NCI-H774 (cell line): ENCODE measurements at regions not wholly inside any gene's neighbourhood (a gene's known extent, or its start where the extent isn't known, plus 50 kb on each side); places are given as distances from the start of the nearest gene placed in this dataset.
"Not testable (repeated sequence)": the region's sequence is repeated elsewhere in the genome, so short reads cannot be mapped to it uniquely, and the experiment has no call there.

Experiments
- DNase-seq: peaks from one replicate; lab custom pipeline; 2025; lab: John Stamatoyannopoulos, UW

DNA sequence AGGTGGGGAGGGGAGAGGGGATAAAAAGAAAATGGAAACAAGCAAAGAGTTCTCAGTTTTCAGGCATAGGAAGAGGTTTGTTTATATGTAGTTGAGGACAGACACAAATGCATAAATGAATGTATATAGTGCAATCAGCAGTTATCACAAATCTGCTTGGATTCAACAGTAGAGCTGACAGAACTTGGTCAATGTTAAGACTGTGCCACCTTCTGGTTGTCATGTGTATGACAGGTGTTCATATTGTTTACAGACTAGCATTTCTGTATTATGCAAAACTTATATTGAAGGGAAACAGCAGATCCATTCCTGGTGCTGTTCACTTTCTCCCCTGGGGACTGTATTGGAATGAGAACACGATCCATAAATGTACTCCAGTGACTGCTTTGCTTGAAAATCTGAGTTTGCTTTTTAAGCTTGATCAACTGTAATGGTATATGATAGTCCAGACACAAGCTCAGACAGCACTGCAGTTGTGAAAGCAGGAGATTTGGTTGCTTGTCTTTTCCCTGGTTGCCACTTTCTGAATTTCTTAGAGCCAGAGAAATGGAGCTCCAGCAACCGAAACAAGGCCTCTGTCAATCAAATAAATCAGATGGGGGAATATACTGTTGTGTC is 319.5 kb upstream of the OBI1 start:
- peak; percentile 25 for DNase-seq

DNA sequence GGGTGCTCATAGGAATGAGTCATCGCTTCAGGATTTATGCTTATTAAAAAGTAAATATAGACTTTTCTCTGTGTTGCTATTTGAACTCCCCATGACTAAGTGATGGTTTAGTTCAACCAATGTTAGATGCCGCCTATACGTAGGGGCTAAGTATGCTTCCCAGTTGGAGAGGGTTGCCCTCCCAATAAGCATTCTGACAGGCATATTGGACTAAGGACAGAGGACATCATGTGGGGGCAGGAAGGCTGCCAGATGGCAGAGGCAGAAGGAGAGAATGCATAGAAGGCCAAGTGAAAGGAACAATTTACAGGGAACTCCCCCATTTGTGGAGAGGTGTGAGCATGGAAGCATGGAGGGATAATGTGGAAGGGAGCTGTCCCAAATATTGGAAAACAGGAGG is 318.4 kb upstream of the OBI1 start:
- DNase-seq = no peak

DNA sequence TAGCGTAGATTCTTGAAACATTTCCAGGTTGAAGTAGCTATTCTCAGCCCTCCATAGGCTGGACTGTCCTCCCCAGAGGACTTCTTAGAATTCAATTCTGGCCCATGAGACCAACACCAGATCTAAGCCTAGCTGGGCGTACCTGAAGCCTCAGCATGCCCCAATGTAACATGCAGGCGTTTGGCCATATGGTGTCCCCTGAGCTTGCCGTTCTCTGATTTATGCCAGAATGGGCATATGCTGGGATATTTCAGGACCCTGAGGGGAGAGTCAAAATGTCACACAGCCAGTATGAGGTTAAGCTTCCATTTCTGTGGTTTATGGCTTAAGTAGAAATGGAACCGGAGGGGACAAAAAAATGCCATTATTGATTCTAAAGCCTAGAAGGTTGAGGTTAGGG is 317.7 kb upstream of the OBI1 start:
- DNase-seq = no peak

DNA sequence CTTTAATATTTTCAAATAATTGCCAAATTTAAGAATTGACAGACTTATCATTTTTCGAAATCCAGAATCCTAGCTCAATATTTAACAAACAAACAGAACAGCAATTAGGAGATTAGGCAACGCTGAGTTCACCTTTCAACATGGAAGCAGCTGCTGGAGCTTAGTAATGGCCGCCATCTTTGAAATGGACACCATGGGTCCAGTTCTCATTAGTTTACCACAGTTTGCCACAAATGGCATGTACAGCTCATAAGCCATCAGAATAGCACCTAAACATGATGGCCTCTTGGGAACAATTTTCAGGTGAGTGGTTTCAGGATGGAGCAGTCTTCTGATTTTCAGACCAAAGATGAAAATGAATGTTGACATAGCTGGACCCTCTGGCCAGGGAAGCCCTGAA is 313.6 kb upstream of the OBI1 start:
- no peak for DNase-seq

DNA sequence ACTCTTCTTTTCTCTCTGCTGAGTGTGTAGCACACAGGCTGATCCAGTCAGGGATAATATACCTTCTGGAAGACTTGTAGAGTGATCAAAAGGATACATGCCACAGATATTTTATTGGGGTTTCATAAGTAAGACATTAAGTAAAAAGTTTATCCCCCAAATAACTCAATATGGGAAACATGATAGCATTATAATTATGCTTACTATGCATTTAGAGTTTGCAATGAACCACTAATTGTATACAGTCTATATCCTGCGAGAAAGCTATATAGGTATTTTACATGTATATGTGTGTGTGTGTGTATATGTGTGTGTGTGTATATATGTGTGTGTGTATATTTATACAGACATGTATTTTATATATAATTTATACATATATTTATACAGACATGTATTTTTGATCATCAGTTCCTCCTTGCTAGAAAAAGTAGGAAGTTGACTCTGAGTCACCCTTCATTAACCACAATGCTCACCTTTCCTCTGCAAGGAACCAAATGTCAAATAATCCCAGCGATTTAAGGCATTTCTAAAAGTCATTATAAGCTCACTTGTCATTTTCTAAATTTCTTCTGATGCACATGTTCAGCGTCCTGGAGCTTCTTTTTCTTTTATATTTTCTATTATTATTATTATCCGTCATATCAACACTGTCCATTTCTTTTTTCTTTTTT is 312.5 kb upstream of the OBI1 start:
- no peak for DNase-seq

DNA sequence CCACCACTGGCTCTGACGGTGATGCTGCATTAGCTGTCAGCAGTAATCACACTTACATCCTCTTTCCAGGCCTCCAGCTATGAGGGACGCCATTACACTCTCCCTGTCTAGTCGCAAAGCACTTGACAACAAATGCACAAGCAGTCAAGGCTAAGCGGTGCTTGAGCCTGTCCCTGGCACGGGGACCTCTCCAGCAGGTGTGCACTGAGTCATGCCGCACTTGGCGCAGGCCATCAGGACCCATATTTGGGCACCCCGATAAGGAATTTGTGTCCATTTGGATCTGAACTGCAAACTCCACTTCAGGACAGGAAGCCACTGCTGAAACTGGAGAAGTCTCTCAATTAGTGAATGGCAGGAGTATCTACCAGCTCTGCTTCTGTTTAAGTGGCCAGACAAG is 301.9 kb upstream of the OBI1 start:
- DNase-seq = no peak

DNA sequence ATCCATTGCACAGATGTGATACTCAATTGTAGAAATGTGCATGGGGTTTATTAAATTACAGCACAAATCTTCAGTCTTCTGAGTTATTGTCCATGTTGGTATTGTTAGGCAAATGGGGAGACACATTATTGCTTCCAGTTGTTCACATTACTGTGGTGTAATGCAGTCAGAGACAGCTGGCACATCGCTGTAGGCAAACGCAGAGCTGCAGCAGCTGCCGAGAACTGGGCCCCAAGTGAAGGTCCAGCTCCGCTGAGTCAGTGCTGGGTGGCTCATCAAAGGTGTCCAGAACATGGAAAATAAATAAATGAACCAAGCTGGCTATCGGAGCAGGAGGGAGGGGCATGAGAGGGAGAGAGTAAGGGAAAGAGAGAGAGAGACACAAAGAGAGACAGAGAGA is 299.1 kb upstream of the OBI1 start:
- DNase-seq = no peak

DNA sequence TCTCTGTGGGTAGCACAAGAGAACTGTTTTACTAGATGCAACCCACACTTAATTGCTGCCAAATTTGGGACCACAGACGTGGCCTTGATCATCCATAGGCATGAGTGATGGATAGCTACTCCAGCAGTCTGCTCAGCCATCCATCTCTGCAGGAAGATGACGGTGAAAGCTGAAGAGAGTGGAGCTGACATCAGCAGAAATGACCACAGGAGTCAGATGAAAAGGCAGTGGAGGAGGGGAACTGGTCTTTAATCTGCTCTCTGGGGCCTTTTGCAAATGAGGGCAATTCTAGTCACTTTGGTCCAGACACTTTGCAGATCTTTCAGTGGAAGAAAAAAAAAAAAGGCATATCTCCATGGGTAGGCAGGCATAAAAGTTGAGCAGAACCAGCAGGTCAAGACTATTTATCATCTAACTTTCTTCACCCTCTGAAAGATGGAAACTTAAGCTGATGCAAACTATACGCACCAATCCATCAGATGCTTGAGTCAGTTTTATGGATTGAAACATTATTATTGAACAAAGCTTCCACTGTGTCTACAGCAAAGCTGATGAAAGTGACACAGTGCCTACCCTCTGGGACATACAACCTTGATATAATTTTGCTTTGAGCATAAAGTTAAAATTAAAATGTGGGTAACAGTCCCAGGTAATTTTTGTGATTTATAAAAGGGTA is 281.6 kb upstream of the OBI1 start:
- no peak for DNase-seq

DNA sequence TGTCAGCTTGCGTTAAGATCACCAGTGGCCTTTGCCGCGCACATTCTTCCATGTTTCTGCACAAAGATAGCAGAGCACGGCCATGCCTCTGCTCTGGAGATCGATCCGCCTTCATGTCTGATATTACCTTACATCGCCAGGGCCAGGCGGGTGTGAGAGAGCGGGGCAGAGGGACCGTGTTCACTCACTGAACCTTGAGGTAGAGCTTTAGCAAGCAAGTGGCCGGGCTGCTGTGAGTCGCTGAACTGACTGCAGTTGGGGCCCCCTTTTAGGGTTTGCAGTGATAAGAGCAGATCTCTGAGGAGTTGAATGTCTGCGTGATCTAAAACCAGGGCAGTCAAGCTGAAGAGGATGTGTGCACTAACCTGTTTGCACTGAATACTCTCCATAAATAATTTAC is 275.4 kb upstream of the OBI1 start:
- DNase-seq = no peak

DNA sequence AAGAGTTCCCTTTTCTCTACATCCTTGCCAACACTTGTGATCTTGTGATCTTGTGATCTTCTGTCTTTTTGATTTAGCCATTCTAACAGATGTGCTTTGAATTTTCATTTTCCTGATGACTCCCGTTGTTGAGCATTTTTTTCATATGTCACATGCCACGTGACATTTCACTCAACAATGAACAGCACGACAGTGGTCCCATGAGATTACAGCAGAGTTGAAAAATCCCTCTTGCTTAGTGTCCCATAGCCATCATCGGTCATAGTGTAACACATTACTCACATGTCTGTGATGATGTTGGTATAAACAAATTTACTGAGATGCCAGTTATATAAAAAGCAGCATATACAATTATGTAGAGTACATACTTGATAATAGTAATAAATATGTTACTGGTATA is 256.1 kb upstream of the OBI1 start:
- no peak for DNase-seq

DNA sequence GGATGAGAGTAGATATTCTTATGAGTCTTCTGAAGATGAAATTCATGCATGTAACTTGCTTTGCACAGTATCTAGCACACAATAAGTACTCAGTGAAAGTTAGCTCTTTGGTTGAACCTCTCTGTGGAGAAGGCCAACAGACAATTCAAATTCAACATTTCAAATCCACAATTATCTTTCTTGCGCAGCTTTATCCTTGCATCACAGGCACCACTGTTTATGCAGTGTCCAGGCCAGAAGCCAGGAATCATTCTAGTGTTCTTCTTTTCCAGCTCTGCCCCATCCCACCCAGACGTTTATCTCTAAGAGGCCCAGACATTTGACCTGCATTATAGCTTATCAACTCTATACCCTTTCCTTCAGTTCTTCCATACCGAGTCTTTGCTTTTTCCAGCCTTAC is 254.7 kb upstream of the OBI1 start:
- no peak for DNase-seq

DNA sequence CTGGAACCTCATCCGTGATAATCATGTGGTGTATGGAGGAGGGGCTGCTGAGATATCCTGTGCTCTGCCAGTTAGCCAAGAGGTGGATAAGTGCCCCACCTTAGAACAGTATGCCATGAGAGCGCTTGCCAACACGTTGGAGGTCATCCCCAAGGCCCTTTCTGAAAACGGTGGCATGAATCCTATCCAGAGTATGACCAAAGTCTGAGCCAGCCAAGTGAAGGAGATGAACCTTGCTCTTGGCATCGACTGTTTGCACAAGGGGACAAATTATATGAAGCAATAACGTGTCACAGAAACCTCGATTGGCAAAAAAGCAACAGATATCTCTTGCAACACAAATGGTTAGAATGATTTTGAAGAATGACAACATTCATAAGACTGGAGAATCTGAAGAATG is 251.2 kb upstream of the OBI1 start:
- no peak for DNase-seq

DNA sequence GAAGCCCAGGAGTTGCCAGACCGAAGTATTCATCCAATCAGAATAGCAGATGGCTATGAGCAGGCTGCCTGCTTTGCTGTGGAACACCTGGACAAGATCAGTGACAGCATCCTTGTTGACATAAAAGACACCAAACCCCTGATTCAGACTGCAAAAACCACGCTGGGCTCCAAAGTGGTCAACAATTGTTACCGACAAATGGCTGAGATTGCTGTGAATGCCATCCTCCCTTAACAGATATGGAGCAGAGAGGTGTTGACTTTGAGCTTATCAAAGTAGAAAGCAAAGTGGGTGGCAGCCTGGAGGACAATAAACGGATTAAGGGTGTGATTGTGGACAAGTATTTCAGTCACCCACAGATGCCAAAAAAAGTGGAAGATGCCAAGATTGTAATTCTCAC is 250.3 kb upstream of the OBI1 start:
- DNase-seq = no peak

DNA sequence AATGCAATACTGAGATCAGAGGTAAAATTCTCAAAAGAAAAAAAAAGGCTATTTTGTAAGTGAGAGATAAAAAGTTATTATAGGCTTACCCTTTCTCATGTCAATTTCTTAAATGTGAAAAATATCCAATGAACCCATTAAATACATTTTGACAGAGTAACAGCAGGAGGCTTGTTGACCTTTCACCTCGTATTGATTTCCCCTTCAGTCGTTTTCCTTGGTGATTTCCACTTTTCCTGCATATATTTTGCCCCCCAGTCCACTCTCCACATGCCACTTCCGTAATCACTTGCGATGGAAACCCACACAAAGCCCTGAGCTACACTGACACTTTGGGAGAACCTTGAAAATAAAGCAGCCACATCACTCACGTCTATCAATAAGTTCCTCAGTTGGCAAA is 248.1 kb upstream of the OBI1 start:
- DNase-seq = no peak

DNA sequence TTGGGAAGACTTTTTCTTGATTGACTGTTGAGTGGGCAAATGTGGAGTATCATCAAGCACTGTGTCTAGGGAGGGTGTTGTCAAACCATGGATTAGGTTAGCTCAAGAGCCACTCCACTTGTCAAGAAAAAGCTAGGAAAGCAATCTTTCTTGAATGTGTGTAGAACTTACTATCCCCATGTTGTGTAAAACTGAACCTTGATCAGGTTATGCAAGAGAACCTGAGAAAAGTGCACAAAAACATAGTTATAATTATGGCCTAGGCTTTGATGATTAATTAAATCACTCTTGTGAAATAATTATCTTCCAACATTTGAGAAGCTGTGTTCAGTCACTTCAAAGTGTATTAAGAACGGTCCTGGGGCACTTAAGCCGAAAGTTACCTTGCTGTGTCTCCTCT is 238.2 kb upstream of the OBI1 start:
- no peak for DNase-seq

DNA sequence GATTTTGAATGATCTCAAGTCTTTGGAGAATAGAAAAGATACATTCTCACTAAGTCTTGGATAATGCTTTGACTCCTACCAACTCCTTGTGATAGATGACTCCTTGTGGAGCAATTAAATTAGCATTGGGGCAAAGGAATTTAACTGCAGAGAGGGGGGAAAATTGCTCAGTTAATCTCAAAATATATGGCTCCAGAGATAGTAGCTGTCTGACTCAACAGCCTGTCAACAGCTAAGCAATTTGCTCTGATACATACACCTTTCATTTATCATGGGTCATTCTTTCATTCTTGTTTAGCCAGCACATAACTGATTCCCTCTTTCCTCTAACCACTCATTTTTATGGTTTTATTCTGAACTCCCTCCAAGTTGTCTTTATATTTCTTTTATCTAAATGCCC is 225.6 kb upstream of the OBI1 start:
- DNase-seq = no peak

DNA sequence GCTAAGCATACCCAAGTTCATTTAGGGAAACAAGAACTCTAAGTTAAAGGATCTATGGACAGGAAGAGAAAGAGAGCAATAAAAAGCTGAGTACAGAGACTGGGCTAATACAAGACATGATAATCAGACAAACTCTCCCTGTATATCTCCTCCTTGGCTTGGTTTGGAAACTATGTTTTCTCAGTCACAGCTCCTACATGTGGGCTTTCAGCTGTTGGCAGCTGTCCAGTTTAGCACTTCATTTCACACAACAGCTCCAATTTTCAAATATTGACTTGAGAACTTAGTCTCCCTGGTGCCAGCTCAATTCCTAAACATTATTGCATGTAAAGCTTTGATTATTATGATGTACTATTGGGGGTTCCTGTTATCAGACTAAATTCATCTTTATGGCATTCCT is 222.8 kb upstream of the OBI1 start:
- peak; percentile 5 for DNase-seq

DNA sequence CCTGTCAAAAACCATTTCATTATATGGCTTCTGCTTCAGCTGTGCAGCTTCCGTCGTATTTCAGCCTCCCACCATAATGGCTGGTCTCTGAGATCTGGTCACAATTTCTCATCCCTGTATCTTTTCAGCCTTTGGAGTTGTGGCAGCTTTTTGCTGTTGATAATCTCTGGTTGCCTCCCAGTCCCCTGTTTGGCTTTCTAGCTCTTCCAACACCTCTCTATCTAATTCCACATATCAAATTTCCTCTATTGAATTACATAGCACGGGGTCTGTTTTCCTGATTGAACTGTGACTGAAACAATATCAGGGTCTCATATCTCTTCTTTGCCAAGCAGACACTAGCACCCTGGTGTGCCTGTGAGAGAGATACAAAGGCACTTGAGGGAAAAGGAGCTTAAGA is 222.1 kb upstream of the OBI1 start:
- no peak for DNase-seq

DNA sequence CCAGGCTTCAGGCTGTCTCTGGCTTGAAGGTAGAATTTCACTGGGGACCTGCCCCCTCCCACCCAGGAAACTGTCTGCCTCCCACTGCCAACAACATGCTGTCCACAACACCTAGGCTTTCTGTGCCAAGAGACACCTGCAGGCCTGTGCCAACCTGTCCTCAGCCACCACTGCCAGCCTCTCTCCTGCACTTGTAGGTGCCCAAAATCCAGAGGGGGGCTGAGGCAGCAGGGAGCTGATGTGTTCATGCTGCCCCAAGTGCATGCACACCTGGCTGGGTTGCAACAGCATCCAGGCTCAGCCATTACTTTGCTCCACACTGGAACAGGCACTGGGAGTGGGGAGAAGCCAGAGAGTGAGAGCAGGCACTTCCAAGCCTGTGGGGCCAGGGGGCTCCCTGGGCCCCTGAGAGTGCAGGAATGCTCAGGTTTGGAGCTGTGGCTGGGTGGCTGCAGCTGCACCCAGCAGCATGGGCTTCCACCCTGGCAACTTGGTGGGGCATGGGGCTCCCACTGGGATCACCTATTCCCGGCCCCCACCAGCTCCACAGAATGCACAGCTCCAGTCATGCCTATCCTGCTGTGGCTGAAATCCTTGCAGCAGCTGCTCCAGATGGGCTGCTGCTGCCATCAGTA is 218.1 kb upstream of the OBI1 start:
- no peak for DNase-seq

DNA sequence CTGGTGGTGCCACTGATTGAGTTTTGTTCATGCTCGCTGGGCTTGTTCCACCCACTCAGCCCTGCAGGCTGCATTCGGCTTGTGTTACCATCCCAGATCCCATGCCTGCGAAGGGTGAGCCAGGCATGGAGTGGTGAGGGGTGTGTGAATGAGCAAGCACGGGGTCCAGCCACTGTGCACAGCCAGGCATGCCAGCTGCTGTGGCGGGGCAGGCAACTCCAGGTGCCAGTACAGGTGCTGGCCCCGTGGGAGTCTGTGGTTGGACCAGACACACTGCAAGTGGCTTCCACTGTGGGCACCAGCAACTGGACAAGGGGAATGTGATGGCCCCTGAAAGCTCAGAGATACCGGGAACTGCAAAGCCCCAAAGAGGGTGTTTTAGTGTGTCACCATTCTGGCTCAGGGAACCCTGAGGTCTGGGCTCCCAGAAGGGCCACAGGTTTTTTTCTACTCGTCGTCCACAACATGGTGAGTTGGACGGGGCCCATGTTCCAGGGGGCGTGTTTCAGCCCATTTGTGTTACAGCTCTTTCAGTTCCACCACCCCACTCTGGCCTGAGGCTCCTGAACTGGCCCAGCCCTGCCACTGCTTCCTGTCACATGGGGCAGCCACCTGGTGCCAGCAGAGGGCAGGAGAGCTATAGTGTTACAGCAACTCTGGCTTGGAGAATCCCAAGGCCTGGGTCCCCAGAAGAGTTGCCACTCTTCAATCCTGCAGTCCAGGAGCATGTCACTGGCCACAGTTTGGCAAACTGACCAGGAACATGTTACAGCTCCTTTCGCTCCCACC is 217.0 kb upstream of the OBI1 start:
- DNase-seq = no peak

DNA sequence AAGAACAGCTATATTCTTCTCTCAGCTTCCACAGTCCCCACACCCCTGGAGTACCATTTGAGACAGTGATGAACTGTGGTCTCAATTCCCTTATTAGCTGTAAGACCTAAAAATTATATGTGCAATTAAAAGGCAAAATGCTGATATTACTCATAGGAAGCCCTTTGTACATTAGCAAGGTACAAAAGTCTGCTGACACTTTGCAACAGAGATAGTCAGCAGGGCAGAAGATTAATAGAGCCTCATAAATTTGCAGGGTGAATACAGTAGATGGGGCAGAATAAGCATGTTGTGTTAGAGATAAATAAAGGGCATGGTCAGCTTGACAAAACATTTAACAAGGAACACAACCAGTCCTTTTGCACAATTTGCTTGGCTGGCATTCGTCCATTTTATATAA is 210.0 kb upstream of the OBI1 start:
- DNase-seq = no peak

DNA sequence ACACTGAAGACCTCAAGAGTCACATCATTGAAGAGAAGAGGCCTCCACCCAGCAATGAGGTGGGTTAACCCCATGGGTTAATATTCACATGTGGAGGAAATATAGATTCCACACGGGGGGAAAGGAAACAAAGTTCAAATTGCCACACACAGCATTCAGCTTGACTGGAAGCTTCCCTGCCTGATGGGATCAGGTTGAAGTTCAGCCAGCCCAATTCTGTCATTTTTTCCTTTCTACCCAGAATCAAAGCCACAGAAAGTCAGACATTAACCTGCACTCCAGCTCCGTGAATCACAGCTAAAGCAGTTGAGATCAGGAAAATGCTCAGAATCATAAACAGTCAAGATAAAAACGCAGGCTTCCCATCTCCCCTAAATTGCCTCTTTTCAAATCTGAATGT is 208.7 kb upstream of the OBI1 start:
- no peak for DNase-seq

DNA sequence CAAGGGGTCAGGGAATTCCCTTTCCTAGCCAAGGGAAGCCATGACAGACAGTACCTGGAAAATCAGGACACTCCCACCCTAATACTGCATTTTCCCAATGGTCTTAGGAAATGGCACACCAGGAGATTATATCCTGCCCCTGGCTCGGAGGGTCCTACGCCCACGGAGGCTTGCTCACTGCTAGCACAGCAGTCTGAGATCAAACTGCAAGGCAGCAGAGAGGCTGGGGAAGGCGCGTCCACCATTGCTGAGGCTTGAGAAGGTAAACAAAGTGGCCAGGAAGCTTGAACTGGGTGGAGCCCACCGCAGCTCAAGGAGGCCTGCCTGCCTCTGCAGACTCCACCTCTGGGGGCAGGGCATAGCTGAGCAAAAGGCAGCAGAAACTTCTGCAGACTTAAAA is 207.1 kb upstream of the OBI1 start:
- not testable (repeated sequence) for DNase-seq
